H9 (cell line): ENCODE measurements at regions not wholly inside any gene's neighbourhood (a gene's known extent, or its start where the extent isn't known, plus 50 kb on each side); places are given as distances from the start of the nearest gene placed in this dataset.

Source experiments
- DNase-seq: peaks from one replicate; pipeline ENCODE4 v3.0.0-alpha.2; 2017
- H2AFZ ChIP-seq: one replicate; pipeline ENCODE4 v1.6.1; 2013; ENCODE audit warnings: mild to moderate bottlenecking, low read length, control low read depth, moderate library complexity
- H2AK5ac ChIP-seq: 2 replicates; pipeline ENCODE4 v1.6.1; 2013; ENCODE audit warnings: low read length, control low read depth, mixed read lengths; ENCODE audit not compliant: insufficient read length
- H2BK120ac ChIP-seq: one replicate; pipeline ENCODE4 v1.6.1; 2013; ENCODE audit warnings: low read depth, mild to moderate bottlenecking, low read length, control low read depth, inconsistent platforms; ENCODE audit not compliant: poor library complexity, severe bottlenecking
- H2BK12ac ChIP-seq: 2 replicates; pipeline ENCODE4 v1.6.1; 2013; ENCODE audit warnings: low read length, control low read depth, mixed read lengths, low read depth; ENCODE audit not compliant: insufficient read length
- H2BK15ac ChIP-seq: 2 replicates; pipeline ENCODE4 v1.6.1; 2013; ENCODE audit warnings: low read depth, low read length, control low read depth
- H2BK20ac ChIP-seq: one replicate; pipeline ENCODE4 v1.6.1; 2013; ENCODE audit warnings: low read depth, mild to moderate bottlenecking, low read length, control low read depth, inconsistent platforms; ENCODE audit not compliant: poor library complexity, severe bottlenecking
- H2BK5ac ChIP-seq: 2 replicates; pipeline ENCODE4 v1.6.1; 2013; ENCODE audit warnings: low read length, control low read depth, mixed read lengths; ENCODE audit not compliant: insufficient read length
- H3K14ac ChIP-seq: 2 replicates; pipeline ENCODE4 v1.6.1; 2013; ENCODE audit warnings: low read length, control low read depth; ENCODE audit not compliant: insufficient read depth
- H3K18ac ChIP-seq: 2 replicates; pipeline ENCODE4 v1.6.1; 2013; ENCODE audit warnings: low read depth, mild to moderate bottlenecking, mixed read lengths, low read length, control low read depth; ENCODE audit not compliant: insufficient read length
- H3K23ac ChIP-seq: 2 replicates; pipeline ENCODE4 v1.6.1; 2013; ENCODE audit warnings: low read length, control low read depth, mixed read lengths, low read depth; ENCODE audit not compliant: insufficient read length
- H3K23me2 ChIP-seq: 2 replicates; pipeline ENCODE4 v1.6.1; 2013; ENCODE audit warnings: low read depth, mild to moderate bottlenecking, mixed read lengths, low read length, control low read depth; ENCODE audit not compliant: insufficient read length, poor library complexity, severe bottlenecking
- H3K27ac ChIP-seq: 2 replicates; pipeline ENCODE4 v1.5.1; 2013; ENCODE audit warnings: low read length, control low read depth, mixed read lengths, low read depth; ENCODE audit not compliant: insufficient read length
- H3K27me3 ChIP-seq: 2 replicates; pipeline ENCODE4 v1.6.1; 2013; ENCODE audit warnings: low read length, control low read depth, inconsistent platforms; ENCODE audit not compliant: insufficient read depth
- H3K4ac ChIP-seq: 2 replicates; pipeline ENCODE4 v1.6.1; 2013; ENCODE audit warnings: low read depth, mild to moderate bottlenecking, control low read depth, inconsistent platforms, low read length, moderate library complexity
- H3K4me1 ChIP-seq: 2 replicates; pipeline ENCODE4 v1.6.1; 2013; ENCODE audit warnings: low read length, control low read depth, inconsistent platforms; ENCODE audit not compliant: insufficient read depth
- H3K4me2 ChIP-seq: 2 replicates; pipeline ENCODE4 v1.6.1; 2013; ENCODE audit warnings: low read length, control low read depth, mixed read lengths; ENCODE audit not compliant: insufficient read length, insufficient read depth
- H3K56ac ChIP-seq: 2 replicates; pipeline ENCODE4 v1.6.1; 2013; ENCODE audit warnings: low read depth, mild to moderate bottlenecking, mixed read lengths, low read length, control low read depth; ENCODE audit not compliant: insufficient read length
- H3K79me1 ChIP-seq: 2 replicates; pipeline ENCODE4 v1.6.1; 2013; ENCODE audit warnings: low read depth, mild to moderate bottlenecking, moderate library complexity, low read length, control low read depth, inconsistent platforms; ENCODE audit not compliant: insufficient read depth, poor library complexity, severe bottlenecking
- H3K79me2 ChIP-seq: 2 replicates; pipeline ENCODE4 v1.6.1; 2013; ENCODE audit warnings: low read length, control low read depth, inconsistent platforms; ENCODE audit not compliant: insufficient read depth
- H3K9ac ChIP-seq: 2 replicates; pipeline ENCODE4 v1.6.1; 2013; ENCODE audit warnings: low read length, control low read depth, mixed read lengths; ENCODE audit not compliant: insufficient read length; ENCODE audit errors: extremely low read depth
- H3K9me3 ChIP-seq: one replicate; pipeline ENCODE4 v1.6.1; 2013; ENCODE audit warnings: low read depth, low read length, inconsistent platforms; ENCODE audit not compliant: control insufficient read depth
- H3T11ph ChIP-seq: one replicate; pipeline ENCODE4 v1.6.1; 2013; ENCODE audit warnings: mild to moderate bottlenecking, low read length, control low read depth, inconsistent platforms
- H4K20me1 ChIP-seq: one replicate; pipeline ENCODE4 v1.6.1; 2013; ENCODE audit not compliant: control insufficient read depth, insufficient read length, insufficient read depth
- H4K5ac ChIP-seq: 2 replicates; pipeline ENCODE4 v1.6.1; 2013; ENCODE audit warnings: low read depth, mild to moderate bottlenecking, mixed read lengths, low read length, control low read depth; ENCODE audit not compliant: insufficient read length
- H4K8ac ChIP-seq: replicated peaks from 2 replicates; pipeline ENCODE4 v1.6.1; 2013; ENCODE audit warnings: low read length, control low read depth, mixed read lengths, low read depth; ENCODE audit not compliant: insufficient read length
- H4K91ac ChIP-seq: 2 replicates; pipeline ENCODE4 v1.6.1; 2013; ENCODE audit warnings: low read depth, mild to moderate bottlenecking, moderate library complexity, mixed read lengths, low read length, control low read depth; ENCODE audit not compliant: insufficient read length
- H3K27ac Mint-ChIP-seq, 3 experiments: 2 replicates in 2 of 3; 3 replicates in 1 of 3; pipeline ENCODE4 v1.8.0; 2020 to 2021; ENCODE audit warnings: mixed read lengths in 3 of 3, mild to moderate bottlenecking in 1 of 3, moderate library complexity in 1 of 3
- H3K27me3 Mint-ChIP-seq: 2 replicates; pipeline ENCODE4 v1.8.0; 2021; ENCODE audit warnings: low read depth, mild to moderate bottlenecking, moderate library complexity, mixed read lengths
- H3K36me3 Mint-ChIP-seq, 3 experiments: 2 replicates in 2 of 3; 3 replicates in 1 of 3; pipeline ENCODE4 v1.8.0; 2020 to 2021; ENCODE audit warnings: low read depth in 3 of 3, mixed read lengths in 3 of 3; ENCODE audit not compliant: insufficient read depth in 1 of 3
- H3K4me1 Mint-ChIP-seq, 2 experiments: 2 replicates each; pipeline ENCODE4 v1.8.0; 2020; ENCODE audit warnings: mixed read lengths in 2 of 2
- H3K4me3 Mint-ChIP-seq, 2 experiments: 2 replicates in 1 of 2; 3 replicates in 1 of 2; pipeline ENCODE4 v1.8.0; 2020 to 2021; ENCODE audit warnings: mild to moderate bottlenecking in 2 of 2, mixed read lengths in 2 of 2, moderate library complexity in 1 of 2
- H3K9me3 Mint-ChIP-seq, 2 experiments: 2 replicates in 1 of 2; 3 replicates in 1 of 2; pipeline ENCODE4 v1.8.0; 2020; ENCODE audit warnings: mild to moderate bottlenecking in 2 of 2, mixed read lengths in 2 of 2, moderate library complexity in 1 of 2
- CTCF ChIP-seq: fragments of 200-600 bp; sonication (generic); conservative IDR thresholded peaks from 3 replicates; pipeline ENCODE4 v1.8.0; 2021; ENCODE audit warnings: antibody characterized with exemption, mild to moderate bottlenecking
- WGBS: extraction: QIAGEN DNeasy Blood & Tissue Kit; methylation state at CpG from one replicate; pipeline ENCODE4 v1.1.7; 2013; ENCODE audit warnings: missing lambda C conversion rate, low lambda C conversion rate, mixed read lengths; ENCODE audit not compliant: insufficient read length; ENCODE audit errors: extremely low coverage; 5-methylcytosine and 5-hydroxymethylcytosine counted together

DNA sequence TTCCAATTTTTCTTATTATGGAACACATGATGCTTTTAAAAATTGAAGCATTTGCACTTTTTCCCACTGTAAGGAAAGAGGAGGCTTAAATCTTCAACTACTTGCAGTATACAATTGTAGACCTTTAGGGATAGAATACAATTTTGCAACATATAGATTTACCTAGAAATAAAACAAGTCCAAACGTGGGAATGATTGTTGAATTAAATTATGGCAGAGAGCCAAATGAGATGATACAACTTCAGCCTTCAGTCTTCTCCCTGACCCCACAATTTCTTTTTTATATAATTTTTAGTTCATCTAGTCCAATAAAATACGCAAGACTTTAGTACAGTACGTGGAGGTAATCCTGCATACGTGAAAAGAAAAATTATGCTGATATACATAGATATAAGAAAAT lies 666.5 kb downstream of the SLC16A7 start:
- no peaks in the 10 kb centered on the region for H3K79me2 ChIP-seq
- H3K14ac ChIP-seq: no peak overlapping the region
- H3K56ac ChIP-seq: no peak overlapping the region
- DNase-seq: no peak
- Mint-ChIP-seq H3K4me1 (no peaks in the 10 kb centered on the region), H3K36me3 (no peaks in the 10 kb centered on the region), H3K9me3 (no peaks in the 10 kb centered on the region), H3K27ac (no peak overlapping the region), H3K4me3 (no peak overlapping the region), H3K27me3 (no peaks in the 10 kb centered on the region)
- H3K9ac ChIP-seq: no peak overlapping the region
- H2BK15ac ChIP-seq: no peak overlapping the region
- H2BK120ac ChIP-seq: no peak overlapping the region
- no peak overlapping the region for H2AK5ac ChIP-seq
- H4K91ac ChIP-seq: no peak overlapping the region
- no peaks in the 10 kb centered on the region for H3K23me2 ChIP-seq
- no peak overlapping the region for H3T11ph ChIP-seq
- H3K23ac ChIP-seq: no peak overlapping the region
- no peak overlapping the region for H2BK20ac ChIP-seq
- no CpG with 5 or more reads among the region's 4 CpGs for WGBS
- no peak overlapping the region for H3K18ac ChIP-seq
- no peak overlapping the region for H4K8ac ChIP-seq
- H3K4me2 ChIP-seq: no peak overlapping the region
- no peaks in the 10 kb centered on the region for H3K27me3 ChIP-seq
- no peak overlapping the region for H2AFZ ChIP-seq
- no peak for TF ChIP-seq CTCF
- no peaks in the 10 kb centered on the region for H3K79me1 ChIP-seq
- H4K5ac ChIP-seq: no peak overlapping the region
- H3K27ac ChIP-seq: no peak overlapping the region
- no peak overlapping the region for H3K4ac ChIP-seq
- no peak overlapping the region for H2BK12ac ChIP-seq
- no peaks in the 10 kb centered on the region for H3K9me3 ChIP-seq
- H3K4me1 ChIP-seq: no peaks in the 10 kb centered on the region
- H4K20me1 ChIP-seq: no peaks in the 10 kb centered on the region
- H2BK5ac ChIP-seq: no peak overlapping the region
